Thoracic aorta (tissue), 2 donors: ENCODE measurements at regions not wholly inside any gene's neighbourhood (a gene's known extent, or its start where the extent isn't known, plus 50 kb on each side); places are given as distances from the start of the nearest gene placed in this dataset.

Experiments used
- ATAC-seq: fragments of 150-250 bp; one replicate; pipeline ENCODE4 v1.8.0; 2017; ENCODE audit warnings: low read depth; ENCODE audit not compliant: insufficient number of reproducible peaks, low FRiP score
- DNase-seq: peaks from one replicate; pipeline ENCODE4 v3.0.0-alpha.2; 2020; ENCODE audit warnings: low spot score
- H3K27ac ChIP-seq, 2 donors: fragments of 200-600 bp; sonication (generic); 1 replicate in 1 of 2; 2 replicates in 1 of 2; pipeline ENCODE4 v1.5.1; 2016; ENCODE audit warnings: mild to moderate bottlenecking in 2 of 2, moderate library complexity in 2 of 2
- H3K27me3 ChIP-seq: fragments of 200-600 bp; sonication (generic); replicated peaks from 2 replicates; pipeline ENCODE4 v1.6.0; 2016; ENCODE audit warnings: mild to moderate bottlenecking; ENCODE audit not compliant: insufficient read depth
- H3K36me3 ChIP-seq: fragments of 200-600 bp; sonication (generic); one replicate; pipeline ENCODE4 v1.5.1; 2016
- H3K4me1 ChIP-seq, 2 donors: fragments of 200-600 bp; sonication (generic); 1 replicate in 1 of 2; 2 replicates in 1 of 2; pipeline versions ENCODE4 v1.5.1 to v1.6.0; 2016; ENCODE audit warnings: low read depth in 2 of 2, mild to moderate bottlenecking in 1 of 2; ENCODE audit not compliant: control insufficient read depth in 1 of 2
- H3K4me3 ChIP-seq: fragments of 200-600 bp; sonication (generic); 2 replicates; pipeline ENCODE4 v1.5.1; 2016; ENCODE audit warnings: mild to moderate bottlenecking
- H3K9me3 ChIP-seq: fragments of 200-600 bp; sonication (generic); 2 replicates; pipeline ENCODE4 v1.5.1; 2016
- CTCF ChIP-seq: fragments of 200-600 bp; sonication (generic); IDR thresholded peaks from one replicate; pipeline ENCODE4 v1.5.1; 2019; ENCODE audit warnings: antibody characterized with exemption

DNA sequence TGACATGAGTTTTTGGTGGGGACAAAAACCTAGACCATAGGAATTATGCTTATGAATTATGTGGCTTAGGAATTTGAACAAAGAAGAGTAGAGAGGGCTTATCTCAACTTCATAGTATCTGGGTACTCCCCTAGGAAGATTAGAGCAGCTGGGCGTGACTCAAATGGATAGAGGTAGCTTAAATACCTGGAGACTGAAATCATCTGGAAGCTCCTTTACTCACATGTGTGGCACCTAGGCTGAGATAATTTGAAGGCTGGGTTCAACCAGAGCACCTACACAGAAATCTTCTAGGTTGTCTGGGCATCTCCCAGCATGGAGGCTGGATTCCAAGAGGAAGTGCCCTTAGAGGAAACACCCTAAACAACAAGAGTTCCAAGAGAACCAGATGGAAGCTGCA is 393.9 kb downstream of the ADAMTS20 start:
- ATAC-seq = no peak
- no peak for DNase-seq
- Histone ChIP-seq H3K9me3 (no peaks in the 10 kb centered on the region), H3K4me3 (no peak overlapping the region), H3K4me1 (no peaks in the 10 kb centered on the region), H3K27ac (no peak overlapping the region), H3K36me3 (no peaks in the 10 kb centered on the region), H3K27me3 (no peaks in the 10 kb centered on the region)
- TF ChIP-seq CTCF = no peak

GRCh38 chr12:43155376-43155775 is 396.6 kb downstream of the ADAMTS20 start:
- no peak for TF ChIP-seq CTCF
- no peaks in the 10 kb centered on the region for H3K9me3 ChIP-seq
- H3K27ac ChIP-seq = no peak overlapping the region
- DNase-seq (no peak), ATAC-seq (no peak)
- no peaks in the 10 kb centered on the region for H3K27me3 ChIP-seq
- H3K4me1 ChIP-seq = no peaks in the 10 kb centered on the region
- no peak overlapping the region for H3K4me3 ChIP-seq
- H3K36me3 ChIP-seq = no peaks in the 10 kb centered on the region

DNA sequence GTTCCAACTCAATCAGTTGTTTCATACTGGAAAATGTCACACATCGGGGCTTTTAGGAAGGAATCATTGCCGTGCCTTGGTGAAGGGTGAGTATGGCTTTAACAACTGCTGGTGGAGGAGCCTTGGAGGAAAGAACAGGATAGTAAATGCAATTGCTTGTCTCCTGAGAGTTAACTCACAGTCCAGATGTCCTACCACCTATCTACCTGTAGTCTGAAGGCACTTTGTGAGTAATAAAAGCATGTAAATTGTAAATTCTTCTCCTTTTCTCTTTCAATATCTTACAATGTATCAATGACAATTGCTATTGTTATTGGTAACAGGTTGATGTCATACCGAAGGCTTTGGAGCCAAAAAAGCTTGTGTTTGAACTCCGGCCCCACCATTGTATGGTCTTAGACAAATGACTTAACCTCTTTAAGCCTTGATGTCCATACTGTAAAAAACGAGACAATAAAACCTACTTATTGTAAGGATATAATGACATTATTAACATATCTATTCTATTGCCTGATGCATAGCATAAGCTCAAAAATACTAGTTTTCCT is 397.4 kb downstream of the ADAMTS20 start:
- TF ChIP-seq CTCF = no peak
- H3K4me1 ChIP-seq = no peaks in the 10 kb centered on the region
- H3K36me3 ChIP-seq = no peaks in the 10 kb centered on the region
- H3K4me3 ChIP-seq = no peak overlapping the region
- ATAC-seq (no peak), DNase-seq (no peak)
- H3K9me3 ChIP-seq = no peaks in the 10 kb centered on the region
- no peak overlapping the region for H3K27ac ChIP-seq
- H3K27me3 ChIP-seq = no peaks in the 10 kb centered on the region

GRCh38 chr12:43151441-43151981 is 400.5 kb downstream of the ADAMTS20 start:
- no peaks in the 10 kb centered on the region for H3K4me1 ChIP-seq
- H3K36me3 ChIP-seq = no peaks in the 10 kb centered on the region
- H3K27ac ChIP-seq = no peak overlapping the region
- H3K9me3 ChIP-seq = no peaks in the 10 kb centered on the region
- H3K4me3 ChIP-seq = no peak overlapping the region
- H3K27me3 ChIP-seq = no peaks in the 10 kb centered on the region
- DNase-seq (no peak), ATAC-seq (no peak)
- TF ChIP-seq CTCF = no peak

DNA sequence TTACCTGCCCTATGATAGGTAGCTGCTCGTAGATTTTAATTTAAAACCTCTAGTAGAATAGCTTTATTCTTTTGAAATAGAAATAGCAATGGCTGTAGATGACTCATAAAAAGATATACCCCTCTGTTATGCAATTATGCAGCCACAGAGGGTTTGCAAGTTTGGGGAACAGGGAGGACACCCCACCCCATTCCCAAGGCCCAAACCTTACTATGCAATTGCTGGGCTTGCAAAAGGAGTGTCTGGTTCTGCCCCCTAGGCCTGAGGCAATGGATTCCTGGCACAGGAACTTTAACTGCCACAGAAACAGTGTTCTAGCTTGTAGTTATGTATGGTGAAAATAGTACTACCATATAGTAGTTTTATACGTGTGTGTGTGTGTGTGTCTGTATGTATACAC is 403.3 kb downstream of the ADAMTS20 start:
- H3K4me1 ChIP-seq = peaks cover 0 to 4% of the 10 kb centered on the region in 2 donors
- no peak for TF ChIP-seq CTCF
- no peak for ATAC-seq

More for the DNA sequence above, 403.3 kb downstream of the ADAMTS20 start:
- no peak overlapping the region for H3K27ac ChIP-seq
- H3K36me3 ChIP-seq = no peaks in the 10 kb centered on the region
- H3K4me3 ChIP-seq = no peak overlapping the region
- H3K27me3 ChIP-seq = no peaks in the 10 kb centered on the region
- no peak for DNase-seq
- no peaks in the 10 kb centered on the region for H3K9me3 ChIP-seq
